Osteoblast (primary cell): ENCODE measurements at regions not wholly inside any gene's neighbourhood (a gene's known extent, or its start where the extent isn't known, plus 50 kb on each side); places are given as distances from the start of the nearest gene placed in this dataset.

ENCODE experiments used
- DNase-seq: peaks from one replicate; pipeline ENCODE4 v3.0.0; 2011; ENCODE audit warnings: low spot score, mixed read lengths; ENCODE audit not compliant: insufficient read length; ENCODE audit errors: missing footprints
- H2AFZ ChIP-seq: 2 replicates; pipeline ENCODE4 v1.6.0; 2011; ENCODE audit warnings: mild to moderate bottlenecking, low read length
- H3K27ac ChIP-seq: 2 replicates; pipeline ENCODE4 v1.5.1; 2011; ENCODE audit warnings: mild to moderate bottlenecking, low read depth, low read length, moderate library complexity
- H3K27me3 ChIP-seq: 2 replicates; pipeline ENCODE4 v1.6.0; 2012; ENCODE audit warnings: mild to moderate bottlenecking, control low read depth, inconsistent platforms, low read length, moderate library complexity; ENCODE audit not compliant: insufficient read depth
- H3K36me3 ChIP-seq: 2 replicates; pipeline ENCODE4 v1.5.1; 2011; ENCODE audit warnings: mild to moderate bottlenecking, low read length, control low read depth, moderate library complexity; ENCODE audit not compliant: insufficient read depth
- H3K4me1 ChIP-seq: 2 replicates; pipeline ENCODE4 v1.5.1; 2011; ENCODE audit warnings: mild to moderate bottlenecking, low read length, control low read depth, moderate library complexity; ENCODE audit not compliant: insufficient read depth
- H3K4me2 ChIP-seq: 2 replicates; pipeline ENCODE4 v1.6.0; 2011; ENCODE audit warnings: mild to moderate bottlenecking, low read length; ENCODE audit not compliant: insufficient read depth
- H3K4me3 ChIP-seq: fragments of 200-600 bp; sonication (generic); 3 replicates; pipeline ENCODE4 v1.5.1; 2012; ENCODE audit warnings: mild to moderate bottlenecking, low read length, inconsistent platforms; ENCODE audit not compliant: insufficient read depth
- H3K79me2 ChIP-seq: 2 replicates; pipeline ENCODE4 v1.6.0; 2012; ENCODE audit warnings: mild to moderate bottlenecking, low read length, control low read depth, inconsistent platforms; ENCODE audit not compliant: insufficient read depth
- H3K9me3 ChIP-seq: 2 replicates; pipeline ENCODE4 v1.5.1; 2011; ENCODE audit warnings: low read depth, low read length, control low read depth
- H4K20me1 ChIP-seq: 2 replicates; pipeline ENCODE4 v1.6.0; 2012; ENCODE audit warnings: mild to moderate bottlenecking, low read length, control low read depth; ENCODE audit not compliant: insufficient read depth
- CTCF ChIP-seq: IDR thresholded peaks from 2 replicates; pipeline ENCODE4 v1.5.1; 2011; ENCODE audit warnings: mild to moderate bottlenecking, low read depth, low read length, moderate library complexity; ENCODE audit errors: extremely low read depth

DNA sequence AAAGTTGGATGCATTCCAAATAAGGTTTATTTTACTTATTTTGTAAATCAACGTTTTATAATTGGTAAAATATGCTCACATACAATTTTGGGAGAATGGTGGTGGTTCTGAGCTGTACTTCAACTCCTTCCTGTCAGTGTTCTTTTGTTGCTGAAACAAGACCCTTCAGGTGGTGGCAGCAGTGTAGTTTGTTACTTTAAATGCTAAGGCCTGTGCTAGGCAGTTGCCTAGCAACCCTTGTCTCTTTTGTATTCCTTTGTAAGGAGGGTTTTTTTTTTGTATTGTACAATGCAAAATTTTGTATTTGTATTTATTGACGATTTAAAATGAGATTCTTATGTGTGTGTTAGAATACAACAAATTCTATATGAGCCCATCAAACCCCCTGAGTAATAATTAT is 166.0 kb upstream of the FAM98A start:
- no peaks in the 10 kb centered on the region for H3K9me3 ChIP-seq
- H4K20me1 ChIP-seq = no peaks in the 10 kb centered on the region
- TF ChIP-seq CTCF = no peak
- no peaks in the 10 kb centered on the region for H3K27me3 ChIP-seq
- H3K4me1 ChIP-seq = no peaks in the 10 kb centered on the region
- H3K27ac ChIP-seq = no peak overlapping the region
- no peak for DNase-seq
- H2AFZ ChIP-seq = no peak overlapping the region
- no peak overlapping the region for H3K4me2 ChIP-seq
- no peaks in the 10 kb centered on the region for H3K36me3 ChIP-seq
- H3K79me2 ChIP-seq = no peaks in the 10 kb centered on the region
- no peak overlapping the region for H3K4me3 ChIP-seq

DNA sequence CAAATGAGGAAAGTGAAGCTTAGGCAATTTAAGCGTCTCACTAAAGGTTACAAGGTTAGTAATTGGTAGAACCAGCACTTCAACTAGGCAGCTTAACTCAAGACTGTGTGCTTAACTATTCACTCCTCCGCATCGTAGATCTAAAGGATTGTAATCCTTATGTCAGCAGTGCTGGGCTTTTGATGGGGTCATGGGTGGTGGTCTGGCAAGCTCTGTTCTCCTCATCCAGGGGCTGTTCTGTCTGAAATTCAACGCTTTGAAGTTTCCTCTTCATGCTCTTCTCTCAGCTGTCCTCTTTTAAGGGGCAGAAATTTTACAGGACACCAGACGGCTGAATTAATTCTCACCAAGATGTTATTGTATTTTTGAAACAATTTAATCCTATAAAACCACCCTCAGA is 165.5 kb upstream of the FAM98A start:
- Histone ChIP-seq H2AFZ (no peak overlapping the region), H3K4me3 (no peak overlapping the region), H3K27me3 (no peaks in the 10 kb centered on the region), H3K79me2 (no peaks in the 10 kb centered on the region), H4K20me1 (no peaks in the 10 kb centered on the region), H3K9me3 (no peaks in the 10 kb centered on the region), H3K4me1 (no peaks in the 10 kb centered on the region), H3K36me3 (no peaks in the 10 kb centered on the region), H3K27ac (no peak overlapping the region), H3K4me2 (no peak overlapping the region)
- TF ChIP-seq CTCF = no peak
- DNase-seq = no peak

DNA sequence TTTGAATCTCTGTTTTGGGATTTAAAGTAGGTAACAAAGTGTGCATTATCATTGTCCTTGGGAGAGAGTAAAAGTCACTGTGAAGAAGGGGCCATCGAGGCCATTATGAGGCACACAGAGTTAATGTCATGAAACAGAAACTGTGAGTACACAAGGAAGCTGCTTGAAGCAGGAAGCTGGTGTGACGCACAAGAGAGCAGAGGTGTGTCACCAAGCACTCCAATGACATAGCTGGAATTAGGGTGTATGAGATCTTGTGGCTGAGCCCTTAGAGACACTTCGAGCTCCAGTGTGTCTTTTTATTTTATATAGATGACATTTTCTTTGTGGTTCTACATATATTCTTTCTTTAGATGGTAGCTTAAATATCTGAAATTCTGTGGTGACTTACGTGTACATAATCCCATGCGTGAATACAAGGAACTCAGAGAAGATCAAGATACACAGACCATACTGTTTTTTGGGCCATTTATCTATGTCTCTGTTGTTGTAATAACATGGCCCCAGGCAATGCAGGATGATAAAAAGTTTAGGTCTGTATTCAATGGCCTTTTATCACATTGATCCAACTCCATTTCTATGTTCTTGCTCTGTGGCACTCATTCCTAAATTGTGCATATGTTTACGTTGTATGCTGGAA is 164.7 kb upstream of the FAM98A start:
- Histone ChIP-seq H3K4me1 (no peaks in the 10 kb centered on the region), H3K9me3 (no peaks in the 10 kb centered on the region), H3K27ac (no peak overlapping the region), H4K20me1 (no peaks in the 10 kb centered on the region), H3K4me3 (no peak overlapping the region), H2AFZ (no peak overlapping the region), H3K36me3 (no peaks in the 10 kb centered on the region), H3K27me3 (no peaks in the 10 kb centered on the region), H3K4me2 (no peak overlapping the region), H3K79me2 (no peaks in the 10 kb centered on the region)
- DNase-seq = no peak
- no peak for TF ChIP-seq CTCF

GRCh38 chr2:33762636-33763035 is 163.5 kb upstream of the FAM98A start:
- no peaks in the 10 kb centered on the region for H3K36me3 ChIP-seq
- TF ChIP-seq CTCF = no peak
- H3K4me3 ChIP-seq = no peak overlapping the region
- H2AFZ ChIP-seq = no peak overlapping the region
- no peaks in the 10 kb centered on the region for H3K27me3 ChIP-seq
- H3K27ac ChIP-seq = no peak overlapping the region
- no peak overlapping the region for H3K4me2 ChIP-seq
- no peaks in the 10 kb centered on the region for H3K9me3 ChIP-seq
- H3K4me1 ChIP-seq = no peaks in the 10 kb centered on the region
- no peak for DNase-seq
- H4K20me1 ChIP-seq = no peaks in the 10 kb centered on the region
- H3K79me2 ChIP-seq = no peaks in the 10 kb centered on the region
